ENCODE measurements at regions not wholly inside any gene's neighbourhood (a gene's known extent, or its start where the extent isn't known, plus 50 kb on each side); places are given as distances from the start of the nearest gene placed in this dataset.

GRCh38 chr5:15131909-15132308, 260.3 kb upstream of the ANKH start (continued):
- TF ChIP-seq ZNF639 (CRISPR knock-in tag; conservative IDR thresholded peaks at IDR 0.05 in 1 of 2, IDR thresholded peaks at IDR 0.05 in 1 of 2), result no peak

- CTCF ChIA-PET (ENCODE audit: low intra/inter-chr PET ratio), result no interaction called here
- no peaks in the 10 kb centered on the region for H3K36me3 ChIP-seq (ENCODE audit: control insufficient read depth, insufficient read depth, low read length)
- POLR2A ChIA-PET, result no interaction called here
- in situ Hi-C loops (cut with MboI) (no loop called here), intact Hi-C loops (cut with micrococcal nuclease) (no loop called here)
- no TSS peak for BruUV-seq (replicated peaks)
- H3K9me3 ChIP-seq (replicated peaks; ENCODE audit: control insufficient read depth, insufficient read depth, low read depth, low read length), result no peaks in the 10 kb centered on the region
- no peaks in the 10 kb centered on the region for H4K20me1 ChIP-seq (replicated peaks; ENCODE audit: control insufficient read depth, insufficient read depth, low read length)
- no peak overlapping the region for H3K4me2 ChIP-seq (ENCODE audit: insufficient read depth, low read length)
- 4% methylated on average over 2 of the region's 2 CpGs for WGBS (ENCODE audit: insufficient coverage, low coverage, missing lambda C conversion rate)
- no peak overlapping the region for H2AFZ ChIP-seq (ENCODE audit: low read depth, low read length)
- H3K27ac ChIP-seq (ENCODE audit: extremely low read depth, low read depth, low read length), result no peak overlapping the region
- H3K4me1 ChIP-seq (replicated peaks in 1 of 2; ENCODE audit: control insufficient read depth in 2 of 2, insufficient read depth in 2 of 2, low read length in 2 of 2), result no peaks in the 10 kb centered on the region
- no peaks in the 10 kb centered on the region for H3K27me3 ChIP-seq (ENCODE audit: control insufficient read depth in 2 of 2, insufficient read depth in 2 of 2, low read length in 2 of 2)
- no peak overlapping the region for H3K4me3 ChIP-seq
- TF ChIP-seq SUPT5H (IDR thresholded peaks at IDR 0.05), result no peak
- TF ChIP-seq E2F5 (CRISPR knock-in tag; IDR thresholded peaks at IDR 0.05), result no peak
- no peak for TF ChIP-seq ZNF717 (CRISPR knock-in tag; IDR thresholded peaks at IDR 0.05)
- no peak for TF ChIP-seq FOSL1 (tag; conservative IDR thresholded peaks at IDR 0.05)
- TF ChIP-seq ZSCAN32 (CRISPR knock-in tag; IDR thresholded peaks at IDR 0.05), result no peak
- TF ChIP-seq ZNF197 (CRISPR knock-in tag; IDR thresholded peaks at IDR 0.05; ENCODE audit: low read depth), result no peak
- no peak for TF ChIP-seq ZBTB49 (CRISPR knock-in tag; IDR thresholded peaks at IDR 0.05; ENCODE audit: borderline replicate concordance)
- TF ChIP-seq MTA2 (IDR thresholded peaks at IDR 0.05; ENCODE audit: low read depth), result no peak
- TF ChIP-seq STAT5B (CRISPR knock-in tag; IDR thresholded peaks at IDR 0.05), result no peak
- H3K9me1 ChIP-seq (ENCODE audit: control insufficient read depth, insufficient read depth, low read length), result no peaks in the 10 kb centered on the region
- no peak overlapping the region for H3K9ac ChIP-seq (ENCODE audit: insufficient read depth in 1 of 2, low read depth in 2 of 2, low read length in 2 of 2)
- FAIRE-seq, result no peak
- DNase-seq (ENCODE audit: extremely low read depth in 1 of 4, low spot score in 3 of 4), result no peak
- no peaks in the 10 kb centered on the region for H3K79me2 ChIP-seq (ENCODE audit: control insufficient read depth, insufficient read depth, low read length)
- ATAC-seq, result no peak
Observed at GRCh38 chr5:15124871-15125568, 253.4 kb upstream of the ANKH start.

Data from K562 (cell line).